OCI-LY1 (cell line): ENCODE measurements at regions not wholly inside any gene's neighbourhood (a gene's known extent, or its start where the extent isn't known, plus 50 kb on each side); places are given as distances from the start of the nearest gene placed in this dataset.
"Not testable (repeated sequence)": the region's sequence is repeated elsewhere in the genome, so short reads cannot be mapped to it uniquely, and the experiment has no call there.

ENCODE experiments used
- H2AFZ ChIP-seq: fragments of 200-600 bp; sonication (generic), shearing (Covaris generic); 2 replicates; pipeline ENCODE4 v1.6.0; 2014; ENCODE audit warnings: antibody characterized with exemption, mild to moderate bottlenecking, low read length
- H3F3A ChIP-seq: fragments of 200-600 bp; sonication (generic), shearing (Covaris generic); 2 replicates; pipeline ENCODE4 v1.6.0; 2014; ENCODE audit warnings: mild to moderate bottlenecking, antibody characterized with exemption, low read length, moderate library complexity; ENCODE audit not compliant: insufficient read depth
- H3K27ac ChIP-seq: fragments of 200-600 bp; sonication (generic); 2 replicates; pipeline ENCODE4 v1.5.1; 2014; ENCODE audit warnings: low read length, mixed run types, mild to moderate bottlenecking, low read depth; ENCODE audit not compliant: poor library complexity, severe bottlenecking
- H3K27me3 ChIP-seq: fragments of 200-600 bp; sonication (generic); 2 replicates; pipeline ENCODE4 v1.6.0; 2014; ENCODE audit warnings: antibody characterized with exemption, mild to moderate bottlenecking, low read length, moderate library complexity; ENCODE audit not compliant: insufficient read depth
- H3K36me3 ChIP-seq: fragments of 200-600 bp; sonication (generic); 2 replicates; pipeline ENCODE4 v1.6.1; 2014; ENCODE audit warnings: mild to moderate bottlenecking, antibody characterized with exemption, low read length, moderate library complexity, mixed read lengths; ENCODE audit not compliant: insufficient read depth
- H3K4me1 ChIP-seq: fragments of 200-600 bp; sonication (generic); 2 replicates; pipeline ENCODE4 v1.5.1; 2014; ENCODE audit warnings: mild to moderate bottlenecking, low read length, moderate library complexity; ENCODE audit not compliant: insufficient read depth, severe bottlenecking
- H3K4me2 ChIP-seq: fragments of 200-600 bp; sonication (generic), shearing (Covaris generic); 2 replicates; pipeline ENCODE4 v1.6.1; 2014; ENCODE audit warnings: low read length
- H3K4me3 ChIP-seq: fragments of 200-600 bp; sonication (generic); 2 replicates; pipeline ENCODE4 v1.5.1; 2014; ENCODE audit warnings: low read length, low read depth, mild to moderate bottlenecking, mixed read lengths; ENCODE audit not compliant: poor library complexity, severe bottlenecking
- H3K79me2 ChIP-seq: fragments of 200-600 bp; shearing (Covaris generic); 2 replicates; pipeline ENCODE4 v1.6.1; 2016; ENCODE audit warnings: mixed run types, low read length, mixed read lengths; ENCODE audit not compliant: insufficient read depth
- H3K9ac ChIP-seq: fragments of 200-600 bp; sonication (generic), shearing (Covaris generic); 2 replicates; pipeline ENCODE4 v1.6.1; 2014; ENCODE audit warnings: mild to moderate bottlenecking, low read length, mixed read lengths
- H3K9me2 ChIP-seq: fragments of 200-600 bp; sonication (generic), shearing (Covaris generic); 2 replicates; pipeline ENCODE4 v1.6.1; 2014; ENCODE audit warnings: low read depth, mild to moderate bottlenecking, low read length, mixed read lengths
- H3K9me3 ChIP-seq: fragments of 200-600 bp; shearing (Covaris generic); 2 replicates; pipeline ENCODE4 v1.6.1; 2014; ENCODE audit warnings: low read length, mixed read lengths
- H4K20me1 ChIP-seq: fragments of 200-600 bp; sonication (generic), shearing (Covaris generic); 2 replicates; pipeline ENCODE4 v1.6.0; 2016; ENCODE audit warnings: mild to moderate bottlenecking, low read length; ENCODE audit not compliant: insufficient read depth
- EZH2 ChIP-seq: fragments of 200-600 bp; sonication (generic), shearing (Covaris generic); IDR thresholded peaks from 2 replicates; pipeline ENCODE4 v1.8.0; 2017; ENCODE audit warnings: borderline replicate concordance, mixed run types, mild to moderate bottlenecking, antibody characterized with exemption, low read length, moderate library complexity, mixed read lengths
- TF ChIP-seq, protein P1 (sequence below): fragments of 200-600 bp; sonication (generic), shearing (Covaris generic); IDR thresholded peaks from 2 replicates; pipeline ENCODE4 v1.5.1; 2017; ENCODE audit warnings: mild to moderate bottlenecking, antibody characterized with exemption, low read length, moderate library complexity, mixed read lengths

DNA sequence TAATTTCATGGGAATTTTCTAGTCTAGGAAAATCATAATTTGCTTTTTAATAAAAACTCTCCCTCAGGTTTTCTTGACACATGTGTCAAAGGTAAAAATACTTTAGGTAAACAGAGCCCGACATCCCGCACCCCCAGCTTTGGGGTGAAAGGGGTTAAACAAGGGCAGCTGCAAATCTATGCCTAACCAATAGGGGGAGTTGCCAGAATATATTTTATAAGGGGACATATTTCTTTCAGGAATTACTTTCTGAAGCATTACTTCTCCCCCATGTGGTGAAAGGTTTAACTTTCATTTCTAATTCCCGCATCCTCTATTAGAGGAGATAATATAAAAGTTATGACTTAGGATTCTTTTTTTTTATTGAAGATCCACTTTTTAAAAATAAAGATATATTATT is 53.9 kb upstream of the HEPH start:
- H3K27ac ChIP-seq: no peak overlapping the region
- no peaks in the 10 kb centered on the region for H3K79me2 ChIP-seq
- H3K4me3 ChIP-seq: no peak overlapping the region
- no peak overlapping the region for H3K4me2 ChIP-seq
- no peaks in the 10 kb centered on the region for H3K9me3 ChIP-seq
- H3K9me2 ChIP-seq: no peaks in the 10 kb centered on the region
- H3K9ac ChIP-seq: no peak overlapping the region
- H4K20me1 ChIP-seq: no peaks in the 10 kb centered on the region
- TF ChIP-seq, protein P1, sequence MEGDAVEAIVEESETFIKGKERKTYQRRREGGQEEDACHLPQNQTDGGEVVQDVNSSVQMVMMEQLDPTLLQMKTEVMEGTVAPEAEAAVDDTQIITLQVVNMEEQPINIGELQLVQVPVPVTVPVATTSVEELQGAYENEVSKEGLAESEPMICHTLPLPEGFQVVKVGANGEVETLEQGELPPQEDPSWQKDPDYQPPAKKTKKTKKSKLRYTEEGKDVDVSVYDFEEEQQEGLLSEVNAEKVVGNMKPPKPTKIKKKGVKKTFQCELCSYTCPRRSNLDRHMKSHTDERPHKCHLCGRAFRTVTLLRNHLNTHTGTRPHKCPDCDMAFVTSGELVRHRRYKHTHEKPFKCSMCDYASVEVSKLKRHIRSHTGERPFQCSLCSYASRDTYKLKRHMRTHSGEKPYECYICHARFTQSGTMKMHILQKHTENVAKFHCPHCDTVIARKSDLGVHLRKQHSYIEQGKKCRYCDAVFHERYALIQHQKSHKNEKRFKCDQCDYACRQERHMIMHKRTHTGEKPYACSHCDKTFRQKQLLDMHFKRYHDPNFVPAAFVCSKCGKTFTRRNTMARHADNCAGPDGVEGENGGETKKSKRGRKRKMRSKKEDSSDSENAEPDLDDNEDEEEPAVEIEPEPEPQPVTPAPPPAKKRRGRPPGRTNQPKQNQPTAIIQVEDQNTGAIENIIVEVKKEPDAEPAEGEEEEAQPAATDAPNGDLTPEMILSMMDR: peak; percentile 70
- TF ChIP-seq EZH2: no peak
- H3K4me1 ChIP-seq: no peaks in the 10 kb centered on the region
- no peaks in the 10 kb centered on the region for H3F3A ChIP-seq
- H3K36me3 ChIP-seq: no peaks in the 10 kb centered on the region
- no peak overlapping the region for H2AFZ ChIP-seq
- H3K27me3 ChIP-seq: no peaks in the 10 kb centered on the region

DNA sequence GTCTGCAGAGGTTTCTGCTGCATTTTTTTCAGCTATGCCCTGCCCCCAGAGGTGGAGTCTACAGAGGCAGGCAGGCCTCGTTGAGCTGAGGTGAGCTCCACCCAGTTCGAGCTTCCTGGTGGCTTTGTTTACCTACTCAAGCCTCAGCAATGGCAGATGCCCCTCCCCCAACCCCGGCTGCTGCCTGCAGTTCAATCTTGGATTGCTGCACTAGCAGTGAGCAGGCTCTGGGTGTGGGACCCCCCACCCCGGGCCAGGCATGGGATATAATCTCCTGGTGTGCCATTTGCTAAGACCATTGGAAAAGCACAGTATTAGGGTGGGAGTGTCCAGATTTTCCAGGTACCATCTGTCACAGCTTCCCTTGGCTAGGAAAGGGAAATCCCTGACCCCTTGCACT is 56.2 kb upstream of the HEPH start:
- not testable (repeated sequence) for H3K9ac ChIP-seq, H4K20me1 ChIP-seq, H3K27ac ChIP-seq

DNA sequence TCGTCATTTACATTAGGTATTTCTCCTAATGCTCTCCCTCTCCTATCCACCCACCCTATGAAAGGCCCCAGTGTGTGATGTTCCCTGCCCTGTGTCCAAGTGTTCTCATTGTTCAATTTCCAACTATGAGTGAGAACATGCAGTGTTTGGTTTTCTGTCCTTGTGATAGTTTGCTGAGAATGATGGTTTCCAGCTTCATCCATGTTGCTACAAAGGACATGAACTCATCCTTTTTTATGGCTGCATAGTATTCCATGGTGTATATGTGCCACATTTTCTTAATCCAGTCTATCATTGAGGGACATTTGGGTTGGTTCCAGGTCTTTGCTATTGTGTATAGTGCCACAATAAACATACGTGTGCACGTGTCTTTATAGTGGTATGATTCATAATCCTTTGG is 61.6 kb upstream of the HEPH start:
- not testable (repeated sequence) for H3K9me2 ChIP-seq, H3K4me2 ChIP-seq, H3K9ac ChIP-seq, H3K4me1 ChIP-seq, H2AFZ ChIP-seq, H3K27me3 ChIP-seq, H3K27ac ChIP-seq, H3K4me3 ChIP-seq, H3K9me3 ChIP-seq, H3F3A ChIP-seq, H3K36me3 ChIP-seq, H4K20me1 ChIP-seq, H3K79me2 ChIP-seq

More for the DNA sequence above, 56.2 kb upstream of the HEPH start:
- not testable (repeated sequence) for H3K4me3 ChIP-seq, H2AFZ ChIP-seq, H3K4me1 ChIP-seq, H3K9me2 ChIP-seq, H3K4me2 ChIP-seq, H3K79me2 ChIP-seq, H3K9me3 ChIP-seq, H3K36me3 ChIP-seq, H3K27me3 ChIP-seq, H3F3A ChIP-seq

DNA sequence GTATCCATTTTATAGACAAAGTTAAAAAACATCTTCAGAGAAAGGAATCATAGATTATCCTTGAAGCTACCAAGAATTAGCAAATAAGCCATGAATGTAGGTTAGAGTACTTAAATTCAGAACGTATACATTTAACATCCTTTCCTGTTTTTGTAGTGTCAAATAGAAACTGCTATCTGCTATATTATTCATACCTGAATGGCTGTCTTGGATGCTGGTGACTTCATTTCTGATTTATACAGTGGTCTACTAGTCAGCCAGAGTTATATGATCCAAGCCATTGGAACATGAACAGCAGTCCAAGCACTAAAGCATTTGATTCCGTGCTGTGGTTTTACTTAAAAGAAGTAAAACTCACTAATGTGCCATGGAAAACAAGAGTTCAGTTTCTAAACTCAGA is 58.3 kb upstream of the VSIG4 start:
- no peak overlapping the region for H3K27ac ChIP-seq
- H4K20me1 ChIP-seq: no peaks in the 10 kb centered on the region
- no peaks in the 10 kb centered on the region for H3K9me3 ChIP-seq
- H3K9ac ChIP-seq: no peak overlapping the region
- H3K36me3 ChIP-seq: no peaks in the 10 kb centered on the region
- no peaks in the 10 kb centered on the region for H3K9me2 ChIP-seq
- H3K4me3 ChIP-seq: no peak overlapping the region
- no peaks in the 10 kb centered on the region for H3K79me2 ChIP-seq
- H3K27me3 ChIP-seq: no peaks in the 10 kb centered on the region
- H2AFZ ChIP-seq: no peak overlapping the region
- no peak for TF ChIP-seq EZH2
- TF ChIP-seq, protein P1: no peak
- no peaks in the 10 kb centered on the region for H3K4me1 ChIP-seq
- H3K4me2 ChIP-seq: no peak overlapping the region
- no peaks in the 10 kb centered on the region for H3F3A ChIP-seq

DNA sequence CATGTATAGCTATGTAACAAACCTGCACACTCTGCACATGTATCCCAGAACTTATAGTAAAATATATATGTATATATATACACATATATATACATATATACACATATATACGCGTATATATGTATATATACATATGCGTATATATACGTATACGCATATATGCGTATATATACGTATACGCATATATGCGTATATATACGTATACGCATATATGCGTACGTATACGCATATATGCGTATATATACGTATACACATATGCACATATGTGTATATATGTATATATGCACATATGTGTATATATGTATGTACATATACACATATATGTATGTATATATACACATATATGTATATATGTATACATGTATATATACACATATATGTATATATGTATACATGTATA is 57.1 kb upstream of the VSIG4 start:
- H4K20me1 ChIP-seq, H2AFZ ChIP-seq, H3F3A ChIP-seq, H3K4me1 ChIP-seq, H3K36me3 ChIP-seq, H3K79me2 ChIP-seq, H3K4me3 ChIP-seq, H3K27me3 ChIP-seq, H3K27ac ChIP-seq, H3K4me2 ChIP-seq, H3K9me3 ChIP-seq, H3K9me2 ChIP-seq, H3K9ac ChIP-seq: not testable (repeated sequence)

DNA sequence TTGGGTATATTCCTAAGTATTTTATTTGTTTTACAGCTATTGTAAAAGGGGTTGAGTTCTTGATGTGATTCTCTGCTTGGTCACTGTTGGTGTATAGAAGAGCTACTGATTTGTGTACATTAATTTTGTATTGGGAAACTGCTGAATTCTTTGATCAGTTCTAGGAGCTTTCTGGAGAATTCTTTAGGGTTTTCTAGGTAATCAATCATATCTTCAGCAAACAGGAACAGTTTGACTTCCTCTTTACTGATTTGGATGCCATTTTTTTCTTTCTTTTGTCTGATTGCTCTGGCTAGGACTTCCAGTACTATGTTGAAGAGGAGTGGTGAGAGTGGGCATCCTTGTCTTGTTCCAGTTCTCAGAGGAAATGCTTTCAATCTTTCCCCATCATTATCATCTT is 50.1 kb upstream of the VSIG4 start:
- not testable (repeated sequence) for H3K27ac ChIP-seq, H3K4me2 ChIP-seq, H2AFZ ChIP-seq, H3K9me3 ChIP-seq, H3K4me3 ChIP-seq, H3F3A ChIP-seq, H3K9me2 ChIP-seq, H3K27me3 ChIP-seq, H4K20me1 ChIP-seq, H3K9ac ChIP-seq, H3K4me1 ChIP-seq, H3K36me3 ChIP-seq, H3K79me2 ChIP-seq
